ENCODE measurements at regions not wholly inside any gene's neighbourhood (a gene's known extent, or its start where the extent isn't known, plus 50 kb on each side); places are given as distances from the start of the nearest gene placed in this dataset.

- no peak for DNase-seq (ENCODE audit: low read depth in 2 of 2, low spot score in 1 of 2)
These were observed 871.6 kb upstream of the GJE1 start for GRCh38 chr6:141261016-141261671.

GRCh38 chr6:141260627-141261015, 872.1 kb upstream of the GJE1 start:
- DNase-seq (ENCODE audit: low read depth in 2 of 2, low spot score in 1 of 2) = no peak

- no peak for DNase-seq (ENCODE audit: low read depth in 2 of 2, low spot score in 1 of 2)
These were observed 872.9 kb upstream of the GJE1 start for GRCh38 chr6:141259807-141260206.

GRCh38 chr6:141259091-141259490, 873.6 kb upstream of the GJE1 start:
- DNase-seq (ENCODE audit: low read depth in 2 of 2, low spot score in 1 of 2) = no peak

- no peak for DNase-seq (ENCODE audit: low read depth in 2 of 2, low spot score in 1 of 2)
These were observed 874.2 kb upstream of the GJE1 start for GRCh38 chr6:141258516-141258915.

GRCh38 chr6:141254336-141254735, 878.4 kb upstream of the GJE1 start:
- DNase-seq (ENCODE audit: low read depth in 2 of 2, low spot score in 1 of 2) = no peak

GRCh38 chr6:141252828-141253608, 879.7 kb upstream of the GJE1 start:
- DNase-seq (ENCODE audit: low read depth in 2 of 2, low spot score in 1 of 2) = no peak

GRCh38 chr6:141251286-141251685, 881.4 kb upstream of the GJE1 start:
- DNase-seq (ENCODE audit: low read depth in 2 of 2, low spot score in 1 of 2) = no peak

GRCh38 chr6:141248021-141248799, 884.5 kb upstream of the GJE1 start:
- no peak for DNase-seq (ENCODE audit: low read depth in 2 of 2, low spot score in 1 of 2)

GRCh38 chr6:141244366-141244765, 888.4 kb upstream of the GJE1 start:
- DNase-seq (ENCODE audit: low read depth in 2 of 2, low spot score in 1 of 2) = no peak

GRCh38 chr6:141242957-141243356, 889.8 kb upstream of the GJE1 start:
- DNase-seq (ENCODE audit: low read depth in 2 of 2, low spot score in 1 of 2) = no peak

- no peak for DNase-seq (ENCODE audit: low read depth in 2 of 2, low spot score in 1 of 2)
These were observed 903.4 kb upstream of the GJE1 start for GRCh38 chr6:141229296-141229695.

- no peak for DNase-seq (ENCODE audit: low read depth in 2 of 2, low spot score in 1 of 2)
These were observed 914.1 kb upstream of the GJE1 start for GRCh38 chr6:141218583-141218982.

GRCh38 chr6:141216726-141217125, 916.0 kb upstream of the GJE1 start:
- DNase-seq (ENCODE audit: low read depth in 2 of 2, low spot score in 1 of 2) = no peak

- DNase-seq (ENCODE audit: low read depth in 2 of 2, low spot score in 1 of 2) = no peak
These were observed 920.4 kb upstream of the GJE1 start for GRCh38 chr6:141212296-141212695.

GRCh38 chr6:141211845-141212244, 920.9 kb upstream of the GJE1 start:
- no peak for DNase-seq (ENCODE audit: low read depth in 2 of 2, low spot score in 1 of 2)

GRCh38 chr6:141210901-141211300, 921.8 kb upstream of the GJE1 start:
- DNase-seq (ENCODE audit: low read depth in 2 of 2, low spot score in 1 of 2) = no peak

- DNase-seq (ENCODE audit: low read depth in 2 of 2, low spot score in 1 of 2) = no peak
These were observed 922.8 kb upstream of the GJE1 start for GRCh38 chr6:141209890-141210289.

- no peak for DNase-seq (ENCODE audit: low read depth in 2 of 2, low spot score in 1 of 2)
These were observed 924.6 kb upstream of the GJE1 start for GRCh38 chr6:141208101-141208500.

GRCh38 chr6:141203902-141204575, 928.7 kb upstream of the GJE1 start:
- no peak for DNase-seq (ENCODE audit: low read depth in 2 of 2, low spot score in 1 of 2)

GRCh38 chr6:141202626-141203025, 930.1 kb upstream of the GJE1 start:
- no peak for DNase-seq (ENCODE audit: low read depth in 2 of 2, low spot score in 1 of 2)

All from stimulated activated CD8-positive, alpha-beta memory T cell treated with anti-CD3 and anti-CD28 coated beads, Interleukin-4, amount 100 ng/mL, for 4 hours (primary cell).